H1 (cell line): ENCODE measurements at regions not wholly inside any gene's neighbourhood (a gene's known extent, or its start where the extent isn't known, plus 50 kb on each side); places are given as distances from the start of the nearest gene placed in this dataset.

ENCODE experiments used
- CTCF ChIA-PET: fragments of 300-600 bp; sonication (Branson Sonifier 250); formaldehyde crosslinking; loops from one replicate; lab custom pipeline; 2021; ENCODE audit not compliant: partially characterized antibody; lab: Charles Lee
- POLR2A ChIA-PET: fragments of 300-600 bp; sonication (Branson Sonifier 250); formaldehyde crosslinking; loops from one replicate; lab custom pipeline; 2021; ENCODE audit warnings: inconsistent platforms; ENCODE audit not compliant: partially characterized antibody; lab: Charles Lee
- DNase-seq, 2 experiments: peaks; one replicate each; pipeline versions ENCODE4 v3.0.0 to v3.0.0-alpha.2; 2010 to 2022; ENCODE audit warnings: low spot score in 2 of 2, low read depth in 1 of 2, mixed read lengths in 1 of 2
- FAIRE-seq: peaks from 2 replicates; lab custom pipeline; 2011; peaks lifted over from hg19 to GRCh38; lab: Jason Lieb, UNC
- H2AFZ ChIP-seq: 2 replicates; pipeline ENCODE4 v1.8.1; 2012; ENCODE audit warnings: low read length, inconsistent platforms
- H2AK5ac ChIP-seq: 2 replicates; pipeline ENCODE4 v1.6.1; 2013; ENCODE audit warnings: low read depth, low read length
- H2BK120ac ChIP-seq: replicated peaks from 2 replicates; pipeline ENCODE3; 2013; ENCODE audit warnings: low read depth, low read length, inconsistent platforms
- H2BK12ac ChIP-seq: 2 replicates; pipeline ENCODE4 v1.6.1; 2013; ENCODE audit warnings: low read depth, low read length
- H2BK15ac ChIP-seq: 2 replicates; pipeline ENCODE4 v1.6.1; 2013; ENCODE audit warnings: low read length
- H2BK20ac ChIP-seq: 2 replicates; pipeline ENCODE4 v1.6.1; 2013; ENCODE audit warnings: low read length
- H2BK5ac ChIP-seq: 2 replicates; pipeline ENCODE4 v1.6.1; 2013; ENCODE audit warnings: low read depth, low read length
- H3K14ac ChIP-seq: 2 replicates; pipeline ENCODE4 v1.6.1; 2013; ENCODE audit warnings: inconsistent platforms; ENCODE audit not compliant: insufficient read length
- H3K18ac ChIP-seq: 2 replicates; pipeline ENCODE4 v1.6.1; 2013; ENCODE audit warnings: low read length; ENCODE audit errors: extremely low read depth
- H3K23ac ChIP-seq: 2 replicates; pipeline ENCODE4 v1.6.1; 2013; ENCODE audit warnings: inconsistent platforms; ENCODE audit not compliant: insufficient read length
- H3K23me2 ChIP-seq: 2 replicates; pipeline ENCODE4 v1.6.1; 2013; ENCODE audit warnings: low read depth, low read length
- H3K27ac ChIP-seq: 2 replicates; pipeline ENCODE4 v1.6.1; 2011; ENCODE audit warnings: low read depth, low read length, inconsistent platforms
- H3K27me3 ChIP-seq, 4 experiments: replicated peaks in 1 of 4; 1 replicate in 1 of 4; 2 replicates in 3 of 4; pipeline versions ENCODE4 v1.6.1 to v1.8.1; 2011 to 2013; ENCODE audit warnings: low read length in 3 of 4, mild to moderate bottlenecking in 3 of 4, inconsistent platforms in 2 of 4, mixed read lengths in 2 of 4, moderate library complexity in 1 of 4; ENCODE audit not compliant: control insufficient read depth in 3 of 4, insufficient read depth in 3 of 4; ENCODE audit errors: extremely low read depth in 1 of 4
- H3K36me3 ChIP-seq, 4 experiments: 2 replicates each; pipeline versions ENCODE4 v1.6.1 to v1.8.1; 2011 to 2013; ENCODE audit warnings: mild to moderate bottlenecking in 4 of 4, low read length in 3 of 4, moderate library complexity in 2 of 4, control low read depth in 1 of 4, inconsistent platforms in 1 of 4; ENCODE audit not compliant: insufficient read depth in 4 of 4, control insufficient read depth in 2 of 4
- H3K4ac ChIP-seq: replicated peaks from 2 replicates; pipeline ENCODE3; 2013; ENCODE audit warnings: low read length, low read depth, mixed read lengths, inconsistent platforms; ENCODE audit not compliant: insufficient read length
- H3K4me1 ChIP-seq, 4 experiments: replicated peaks in 1 of 4; 1 replicate in 1 of 4; 2 replicates in 3 of 4; pipeline versions ENCODE4 v1.6.1 to v1.8.1; 2011 to 2013; ENCODE audit warnings: low read length in 3 of 4, inconsistent platforms in 2 of 4, mixed read lengths in 1 of 4; ENCODE audit not compliant: insufficient read depth in 4 of 4, control insufficient read depth in 3 of 4
- H3K4me2 ChIP-seq, 2 experiments: 2 replicates each; pipeline versions ENCODE4 v1.6.1 to v1.8.1; 2011 to 2013; ENCODE audit warnings: low read depth in 2 of 2, low read length in 2 of 2, control low read depth in 1 of 2, inconsistent platforms in 1 of 2, mild to moderate bottlenecking in 1 of 2; ENCODE audit not compliant: insufficient read depth in 1 of 2
- H3K4me3 ChIP-seq, 4 experiments: fragments of 200-600, 300-600 bp in 1 of 4; sonication (generic), shearing (Covaris generic), sonication (Bioruptor Twin) in 1 of 4; 2 replicates each; pipeline versions ENCODE4 v1.5.1 to v1.8.1; 2011 to 2016; ENCODE audit warnings: low read length in 4 of 4, low read depth in 3 of 4, control low read depth in 2 of 4, inconsistent platforms in 2 of 4, mild to moderate bottlenecking in 2 of 4, mixed read lengths in 1 of 4, moderate library complexity in 1 of 4; ENCODE audit not compliant: insufficient read depth in 2 of 4; ENCODE audit errors: extremely low read depth in 1 of 4
- H3K56ac ChIP-seq: replicated peaks from 2 replicates; pipeline ENCODE3; 2013; ENCODE audit warnings: low read depth, mild to moderate bottlenecking, mixed read lengths, low read length, inconsistent platforms; ENCODE audit not compliant: insufficient read length
- H3K79me1 ChIP-seq: 2 replicates; pipeline ENCODE4 v1.6.1; 2013; ENCODE audit warnings: low read depth, low read length, control low read depth
- H3K79me2 ChIP-seq, 2 experiments: 2 replicates each; pipeline versions ENCODE4 v1.6.1 to v1.8.1; 2012 to 2013; ENCODE audit warnings: low read length in 2 of 2, mild to moderate bottlenecking in 2 of 2, inconsistent platforms in 1 of 2; ENCODE audit not compliant: insufficient read depth in 2 of 2, control insufficient read depth in 1 of 2
- H3K9ac ChIP-seq, 4 experiments: replicated peaks in 1 of 4; 1 replicate in 1 of 4; 2 replicates in 3 of 4; pipeline versions ENCODE4 v1.6.1 to v1.8.1; 2011 to 2013; ENCODE audit warnings: low read depth in 3 of 4, low read length in 3 of 4, control low read depth in 2 of 4, mild to moderate bottlenecking in 2 of 4, moderate library complexity in 2 of 4, inconsistent platforms in 1 of 4; ENCODE audit errors: extremely low read depth in 1 of 4
- H3K9me3 ChIP-seq, 2 experiments: 2 replicates each; pipeline versions ENCODE4 v1.6.1 to v1.8.1; 2012 to 2013; ENCODE audit warnings: mild to moderate bottlenecking in 2 of 2, moderate library complexity in 2 of 2, control low read depth in 1 of 2, inconsistent platforms in 1 of 2, low read depth in 1 of 2, low read length in 1 of 2, mixed read lengths in 1 of 2; ENCODE audit not compliant: insufficient read depth in 2 of 2
- H4K20me1 ChIP-seq, 2 experiments: replicated peaks in 1 of 2; 2 replicates each; pipeline versions ENCODE3 to v1.8.1; 2011 to 2013; ENCODE audit warnings: inconsistent platforms in 2 of 2, low read length in 2 of 2, mild to moderate bottlenecking in 1 of 2; ENCODE audit not compliant: insufficient read depth in 2 of 2, control insufficient read depth in 1 of 2
- H4K5ac ChIP-seq: 2 replicates; pipeline ENCODE4 v1.6.1; 2013; ENCODE audit warnings: low read length, low read depth, mixed read lengths, inconsistent platforms; ENCODE audit not compliant: insufficient read length
- H4K8ac ChIP-seq: 2 replicates; pipeline ENCODE4 v1.8.0; 2013; ENCODE audit warnings: mild to moderate bottlenecking, moderate library complexity, low read length, inconsistent platforms; ENCODE audit not compliant: insufficient read depth; ENCODE audit errors: extremely low read depth
- H4K91ac ChIP-seq: replicated peaks from 2 replicates; pipeline ENCODE3; 2013; ENCODE audit warnings: low read length, mixed read lengths, inconsistent platforms; ENCODE audit not compliant: insufficient read length
- CBX5 ChIP-seq: fragments of 300-800, 300-1000 bp; sonication (generic); IDR thresholded peaks from 2 replicates; pipeline ENCODE4 v1.7.1; 2016; ENCODE audit warnings: antibody characterized with exemption, low read length, low read depth
- CTBP2 ChIP-seq: IDR thresholded peaks from 2 replicates; pipeline ENCODE4 v1.7.0; 2011; ENCODE audit warnings: borderline replicate concordance, mild to moderate bottlenecking, moderate library complexity, mixed read lengths, low read length; ENCODE audit not compliant: insufficient read depth, insufficient read length
- SIRT6 ChIP-seq: IDR thresholded peaks from one replicate; pipeline ENCODE4 v1.7.1; 2012; ENCODE audit warnings: low read length, inconsistent platforms
- WGBS, 2 experiments: shearing (Covaris generic) in 1 of 2; methylation state at CpG; one replicate each; pipeline versions ENCODE4 v1.1.6 to v1.1.7; 2013 to 2015; ENCODE audit warnings: low lambda C conversion rate in 2 of 2, mixed read lengths in 2 of 2, inconsistent platforms in 1 of 2, low coverage in 1 of 2, missing lambda C conversion rate in 1 of 2; ENCODE audit not compliant: insufficient replicate concordance in 2 of 2, insufficient coverage in 1 of 2, insufficient read length in 1 of 2; ENCODE audit errors: extremely low coverage in 1 of 2, missing lambda C conversion rate in 1 of 2; 5-methylcytosine and 5-hydroxymethylcytosine counted together

- FAIRE-seq (no peak), DNase-seq (no peak)
- TF ChIP-seq SIRT6 (no peak), CTBP2 (no peak), CBX5 (no peak)
- H2BK12ac ChIP-seq = no peak overlapping the region
- H3K56ac ChIP-seq = no peak overlapping the region
- H2BK120ac ChIP-seq = no peak overlapping the region
- no peak overlapping the region for H3K23ac ChIP-seq
- H3K79me1 ChIP-seq = no peaks in the 10 kb centered on the region
- H3K27me3 ChIP-seq = no peaks in the 10 kb centered on the region
- H2BK5ac ChIP-seq = no peak overlapping the region
- no peak overlapping the region for H2AFZ ChIP-seq
- H4K8ac ChIP-seq = no peak overlapping the region
- no peaks in the 10 kb centered on the region for H3K9me3 ChIP-seq
- H4K91ac ChIP-seq = no peak overlapping the region
- no peak overlapping the region for H3K14ac ChIP-seq
- no peaks in the 10 kb centered on the region for H3K79me2 ChIP-seq
- WGBS, 2 experiments = 91% methylated on average over 4 of the region's 4 CpGs; no CpG with 5 or more reads in 1 of the 2 experiments
- no peaks in the 10 kb centered on the region for H3K4me1 ChIP-seq
- H3K36me3 ChIP-seq = no peaks in the 10 kb centered on the region
- no peaks in the 10 kb centered on the region for H4K20me1 ChIP-seq
- H3K4me3 ChIP-seq = no peak overlapping the region
- no peaks in the 10 kb centered on the region for H3K23me2 ChIP-seq
- POLR2A ChIA-PET = no interaction called here
- no peak overlapping the region for H4K5ac ChIP-seq
- CTCF ChIA-PET = interaction anchor here (0.8 to 2.1 kb wide), 4 partner anchors 11 to 105 kb away, joined by 3 to 13 read pairs (median 4); no protein-coding TSS in a partner anchor
- no peak overlapping the region for H3K4me2 ChIP-seq
- no peak overlapping the region for H3K4ac ChIP-seq
- H2BK20ac ChIP-seq = no peak overlapping the region
- no peak overlapping the region for H3K27ac ChIP-seq
- H2BK15ac ChIP-seq = no peak overlapping the region
- no peak overlapping the region for H2AK5ac ChIP-seq
- H3K9ac ChIP-seq = no peak overlapping the region
- no peak overlapping the region for H3K18ac ChIP-seq
Measured at GRCh38 chr3:184450547-184450946, 70.7 kb downstream of the CHRD start.
